GM12878 (cell line): ENCODE measurements at regions not wholly inside any gene's neighbourhood (a gene's known extent, or its start where the extent isn't known, plus 50 kb on each side); places are given as distances from the start of the nearest gene placed in this dataset.
A peak's percentile ranks its signal among the peaks of the same experiment; 100 is the strongest.

Source experiments
- BACH1 ChIP-seq: fragments of 450-650 bp; IDR thresholded peaks from 2 replicates; pipeline ENCODE4 v1.6.1; 2017; ENCODE audit warnings: mild to moderate bottlenecking, borderline replicate concordance
- CBX3 ChIP-seq: fragments of 200-600 bp; sonication (generic); IDR thresholded peaks from 2 replicates; pipeline ENCODE4 v1.6.1; 2016; ENCODE audit warnings: low read depth, borderline replicate concordance
- CHD2 ChIP-seq: IDR thresholded peaks from 2 replicates; pipeline ENCODE4 v1.6.1; 2011; ENCODE audit warnings: low read depth, low read length, improper control_type of control experiment, borderline replicate concordance
- CHD4 ChIP-seq: fragments of 200-600 bp; sonication (generic); IDR thresholded peaks from 2 replicates; pipeline ENCODE4 v1.6.1; 2016; ENCODE audit warnings: mild to moderate bottlenecking
- E2F8 ChIP-seq: fragments of 450-650 bp; IDR thresholded peaks from 2 replicates; pipeline ENCODE4 v1.6.1; 2018; ENCODE audit warnings: mild to moderate bottlenecking, low read depth, moderate library complexity; ENCODE audit not compliant: partially characterized antibody
- ETV6 ChIP-seq, 2 experiments: fragments of 450-650 bp in 1 of 2; IDR thresholded peaks in 1 of 2; conservative IDR thresholded peaks in 1 of 2; 2 replicates each; pipeline ENCODE4 v1.6.1; 2014; ENCODE audit warnings: antibody characterized with exemption in 1 of 2, borderline replicate concordance in 1 of 2, low read depth in 1 of 2, mild to moderate bottlenecking in 1 of 2, moderate library complexity in 1 of 2
- FOXM1 ChIP-seq: IDR thresholded peaks from 2 replicates; pipeline ENCODE4 v1.6.1; 2012; ENCODE audit warnings: low read depth, mild to moderate bottlenecking, inconsistent platforms, low read length, moderate library complexity
- IKZF2 ChIP-seq, 2 experiments: fragments of 450-650 bp; IDR thresholded peaks; 2 replicates each; pipeline ENCODE4 v1.6.1; 2017; ENCODE audit warnings: mild to moderate bottlenecking in 2 of 2, moderate library complexity in 2 of 2
- IRF3 ChIP-seq: fragments of 450-650 bp; IDR thresholded peaks from 2 replicates; pipeline ENCODE4 v1.6.1; 2014; ENCODE audit warnings: mild to moderate bottlenecking
- MLLT1 ChIP-seq: fragments of 450-650 bp; IDR thresholded peaks from 2 replicates; pipeline ENCODE4 v1.6.1; 2016; ENCODE audit warnings: mild to moderate bottlenecking
- MTA3 ChIP-seq: IDR thresholded peaks from 2 replicates; pipeline ENCODE4 v1.6.1; 2012; ENCODE audit warnings: low read length, inconsistent platforms, borderline replicate concordance
- MYB ChIP-seq: fragments of 150-350 bp; IDR thresholded peaks from 2 replicates; pipeline ENCODE4 v1.6.1; 2014; ENCODE audit warnings: mild to moderate bottlenecking, low read depth, low read length, borderline replicate concordance
- NRF1 ChIP-seq: conservative IDR thresholded peaks from 2 replicates; pipeline ENCODE4 v1.6.1; 2011; ENCODE audit warnings: mild to moderate bottlenecking, low read depth, low read length, improper control_type of control experiment
- RUNX3 ChIP-seq: IDR thresholded peaks from 2 replicates; pipeline ENCODE4 v1.6.1; 2012; ENCODE audit warnings: low read length, inconsistent platforms
- SREBF1 ChIP-seq: IDR thresholded peaks from 2 replicates; pipeline ENCODE4 v1.6.1; 2012; ENCODE audit warnings: mild to moderate bottlenecking, low read length
- SREBF2 ChIP-seq: IDR thresholded peaks from 2 replicates; pipeline ENCODE4 v1.6.1; 2012; ENCODE audit warnings: mild to moderate bottlenecking, low read length
- STAT3 ChIP-seq: IDR thresholded peaks from 2 replicates; pipeline ENCODE4 v1.6.1; 2011; ENCODE audit warnings: low read depth, low read length, improper control_type of control experiment
- SUZ12 ChIP-seq: fragments of 200-600 bp; sonication (generic); IDR thresholded peaks from one replicate; pipeline ENCODE4 v1.6.1; 2018; ENCODE audit warnings: antibody characterized with exemption, mild to moderate bottlenecking; ENCODE audit not compliant: unreplicated experiment
- YBX1 ChIP-seq: fragments of 450-650 bp; IDR thresholded peaks from 2 replicates; pipeline ENCODE4 v1.6.1; 2016; ENCODE audit warnings: antibody characterized with exemption
- ZNF217 ChIP-seq: fragments of 450-650 bp; IDR thresholded peaks from 2 replicates; pipeline ENCODE4 v1.6.1; 2017; ENCODE audit warnings: antibody characterized with exemption, mild to moderate bottlenecking
- TF ChIP-seq, protein P1 (sequence below): IDR thresholded peaks from 2 replicates; pipeline ENCODE4 v1.6.1; 2011; ENCODE audit warnings: mild to moderate bottlenecking, low read depth, low read length, moderate library complexity; ENCODE audit not compliant: insufficient replicate concordance

DNA sequence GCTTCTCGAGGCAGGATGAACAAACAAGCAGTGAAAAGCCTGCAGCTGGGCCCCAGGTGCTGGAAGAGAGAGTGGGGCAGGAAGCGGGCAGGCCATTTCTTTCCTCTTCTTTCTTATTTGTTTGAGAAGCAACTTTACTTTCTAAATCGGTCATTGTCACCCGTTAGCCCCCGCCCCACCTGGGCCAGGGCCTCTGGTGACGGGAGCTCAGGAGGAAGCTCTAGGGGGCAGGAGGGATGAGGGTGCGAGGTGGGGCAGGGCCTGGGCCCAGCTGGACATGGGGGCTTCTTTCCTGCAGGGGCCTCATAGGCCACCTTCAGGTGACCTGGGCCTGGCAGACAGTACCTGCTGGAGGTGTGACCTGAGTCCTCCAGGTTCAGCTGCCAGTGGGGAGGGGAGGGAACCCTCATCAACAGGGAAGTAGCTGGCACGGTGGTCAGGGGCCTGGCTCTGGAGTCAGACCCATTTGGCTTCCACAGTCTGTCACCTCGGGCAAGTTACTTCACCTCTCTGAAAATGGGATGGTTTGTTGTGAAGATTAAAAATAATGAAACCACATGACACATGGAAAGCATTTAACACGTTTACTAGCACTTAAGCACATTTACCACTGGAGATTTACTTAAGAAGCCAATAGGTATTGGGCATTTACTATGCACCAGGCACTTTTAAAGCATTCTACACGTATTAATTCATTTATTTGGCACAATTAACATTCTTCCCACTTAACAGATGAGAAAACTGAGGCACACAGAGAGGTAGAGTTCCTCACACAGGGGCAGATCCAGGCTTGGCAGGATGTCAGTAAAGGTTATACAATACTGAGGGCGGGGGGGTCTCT lies 54.1 kb upstream of the ID3 start (continued):
- TF ChIP-seq MLLT1 (no peak), SREBF1 (no peak), ZNF217 (no peak), CBX3 (no peak), E2F8 (no peak), RUNX3 (no peak), CHD2 (no peak), SREBF2 (no peak), CHD4 (no peak), IRF3 (no peak), ETV6 (conservative IDR thresholded peaks at IDR 0.05 in 1 of 2, IDR thresholded peaks at IDR 0.05 in 1 of 2; ENCODE audit: borderline replicate concordance in 1 of 2, low read depth in 1 of 2) (0 out of 4 replicates have a peak, but pooled peaks of 1 of the 2 experiments have one; percentile 55), IKZF2 (IDR thresholded peaks at IDR 0.05) (peak; percentile 57 to 63; a peak in 3 of 4 replicates), BACH1 (no peak), MYB (no peak), MTA3 (no peak), FOXM1 (no peak), STAT3 (no peak), NRF1 (no peak), YBX1 (no peak), SUZ12 (no peak)
- TF ChIP-seq, protein P1, sequence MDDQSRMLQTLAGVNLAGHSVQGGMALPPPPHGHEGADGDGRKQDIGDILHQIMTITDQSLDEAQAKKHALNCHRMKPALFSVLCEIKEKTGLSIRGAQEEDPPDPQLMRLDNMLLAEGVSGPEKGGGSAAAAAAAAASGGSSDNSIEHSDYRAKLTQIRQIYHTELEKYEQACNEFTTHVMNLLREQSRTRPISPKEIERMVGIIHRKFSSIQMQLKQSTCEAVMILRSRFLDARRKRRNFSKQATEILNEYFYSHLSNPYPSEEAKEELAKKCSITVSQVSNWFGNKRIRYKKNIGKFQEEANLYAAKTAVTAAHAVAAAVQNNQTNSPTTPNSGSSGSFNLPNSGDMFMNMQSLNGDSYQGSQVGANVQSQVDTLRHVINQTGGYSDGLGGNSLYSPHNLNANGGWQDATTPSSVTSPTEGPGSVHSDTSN: peak; percentile 19
